NCI-H69 (cell line): ENCODE measurements at regions not wholly inside any gene's neighbourhood (a gene's known extent, or its start where the extent isn't known, plus 50 kb on each side); places are given as distances from the start of the nearest gene placed in this dataset.
"Not testable (repeated sequence)": the region's sequence is repeated elsewhere in the genome, so short reads cannot be mapped to it uniquely, and the experiment has no call there.

Experiments used
- DNase-seq: peaks from one replicate; lab custom pipeline; 2025; lab: John Stamatoyannopoulos, UW

- DNase-seq, result no peak
Measured at GRCh38 chr13:33340631-33341030, 55.1 kb upstream of the STARD13 start.

GRCh38 chr13:33341861-33342452 lies 56.4 kb upstream of the STARD13 start:
- DNase-seq, result no peak

GRCh38 chr13:33345842-33346241 lies 60.3 kb upstream of the STARD13 start:
- peak; percentile 14 for DNase-seq

GRCh38 chr13:33347861-33348260 lies 62.3 kb upstream of the STARD13 start:
- no peak for DNase-seq

GRCh38 chr13:33348366-33348765 lies 62.8 kb upstream of the STARD13 start:
- DNase-seq, result no peak

GRCh38 chr13:33349288-33349985 lies 63.9 kb upstream of the STARD13 start:
- no peak for DNase-seq

GRCh38 chr13:33349986-33350826 lies 64.7 kb upstream of the STARD13 start:
- peak; percentile 54 for DNase-seq

- peak; percentile 24 for DNase-seq
Measured at GRCh38 chr13:33351319-33351718, 65.8 kb upstream of the STARD13 start.

GRCh38 chr13:33352041-33352440 lies 66.5 kb upstream of the STARD13 start:
- peak; percentile 86 for DNase-seq

- peak; percentile 22 for DNase-seq
Measured at GRCh38 chr13:33352526-33352925, 67.0 kb upstream of the STARD13 start.

GRCh38 chr13:33353210-33353609 lies 67.7 kb upstream of the STARD13 start:
- DNase-seq, result no peak

- DNase-seq, result no peak
Measured at GRCh38 chr13:33353646-33354045, 68.1 kb upstream of the STARD13 start.

- no peak for DNase-seq
Measured at GRCh38 chr13:33355201-33355895, 69.8 kb upstream of the STARD13 start.

- DNase-seq, result not testable (repeated sequence)
Measured at GRCh38 chr13:33358076-33358475, 72.5 kb upstream of the STARD13 start.

GRCh38 chr13:33362986-33363727 lies 77.6 kb upstream of the STARD13 start:
- no peak for DNase-seq

GRCh38 chr13:33364192-33364591 lies 78.6 kb upstream of the STARD13 start:
- DNase-seq, result no peak

- DNase-seq, result no peak
Measured at GRCh38 chr13:33366469-33367062, 81.0 kb upstream of the STARD13 start.

GRCh38 chr13:33367171-33367895 lies 81.8 kb upstream of the STARD13 start:
- no peak for DNase-seq

- no peak for DNase-seq
Measured at GRCh38 chr13:33367926-33368325, 82.4 kb upstream of the STARD13 start.

- no peak for DNase-seq
Measured at GRCh38 chr13:33369073-33369472, 83.5 kb upstream of the STARD13 start.
